NCI-H446 treated with DMSO at 0.1 percent for 48 hours (cell line): ENCODE measurements at regions not wholly inside any gene's neighbourhood (a gene's known extent, or its start where the extent isn't known, plus 50 kb on each side); places are given as distances from the start of the nearest gene placed in this dataset.

Source experiments
- DNase-seq: peaks from one replicate; lab custom pipeline; 2025; lab: John Stamatoyannopoulos, UW

GRCh38 chr15:31510057-31510456, 183.4 kb downstream of the KLF13 start:
- no peak for DNase-seq

- no peak for DNase-seq
Observed at GRCh38 chr15:31511707-31512310, 185.2 kb downstream of the KLF13 start.

GRCh38 chr15:31513178-31513577, 186.5 kb downstream of the KLF13 start:
- DNase-seq: no peak

GRCh38 chr15:31516440-31516839, 189.8 kb downstream of the KLF13 start:
- DNase-seq: no peak

GRCh38 chr15:31516874-31517273, 190.2 kb downstream of the KLF13 start:
- DNase-seq: no peak

GRCh38 chr15:31517711-31518110, 191.1 kb downstream of the KLF13 start:
- DNase-seq: no peak

- no peak for DNase-seq
Observed at GRCh38 chr15:31522028-31522427, 195.4 kb downstream of the KLF13 start.

- DNase-seq: no peak
Observed at GRCh38 chr15:31523027-31523654, 196.5 kb downstream of the KLF13 start.

GRCh38 chr15:31523655-31524049, 197.0 kb downstream of the KLF13 start:
- no peak for DNase-seq

GRCh38 chr15:31525185-31525695, 198.6 kb downstream of the KLF13 start:
- DNase-seq: no peak

- DNase-seq: no peak
Observed at GRCh38 chr15:31525988-31526665, 199.5 kb downstream of the KLF13 start.

GRCh38 chr15:31526916-31527690, 200.5 kb downstream of the KLF13 start:
- DNase-seq: no peak

- no peak for DNase-seq
Observed at GRCh38 chr15:31528846-31529245, 202.2 kb downstream of the KLF13 start.

GRCh38 chr15:31537770-31538592, 211.3 kb downstream of the KLF13 start:
- DNase-seq: no peak

- DNase-seq: no peak
Observed at GRCh38 chr15:31540633-31541032, 214.0 kb downstream of the KLF13 start.

GRCh38 chr15:31544361-31544760, 217.7 kb downstream of the KLF13 start:
- DNase-seq: no peak

GRCh38 chr15:31545257-31545656, 218.6 kb downstream of the KLF13 start:
- no peak for DNase-seq

- no peak for DNase-seq
Observed at GRCh38 chr15:31550211-31550977, 223.8 kb downstream of the KLF13 start.

GRCh38 chr15:31551323-31551722, 224.7 kb downstream of the KLF13 start:
- no peak for DNase-seq

GRCh38 chr15:31552482-31553099, 226.0 kb downstream of the KLF13 start:
- DNase-seq: no peak
